ENCODE measurements at regions not wholly inside any gene's neighbourhood (a gene's known extent, or its start where the extent isn't known, plus 50 kb on each side); places are given as distances from the start of the nearest gene placed in this dataset.

- H3K9me3 Mint-ChIP-seq (ENCODE audit: unreplicated experiment): no peaks in the 10 kb centered on the region
- TF ChIP-seq, protein P1, sequence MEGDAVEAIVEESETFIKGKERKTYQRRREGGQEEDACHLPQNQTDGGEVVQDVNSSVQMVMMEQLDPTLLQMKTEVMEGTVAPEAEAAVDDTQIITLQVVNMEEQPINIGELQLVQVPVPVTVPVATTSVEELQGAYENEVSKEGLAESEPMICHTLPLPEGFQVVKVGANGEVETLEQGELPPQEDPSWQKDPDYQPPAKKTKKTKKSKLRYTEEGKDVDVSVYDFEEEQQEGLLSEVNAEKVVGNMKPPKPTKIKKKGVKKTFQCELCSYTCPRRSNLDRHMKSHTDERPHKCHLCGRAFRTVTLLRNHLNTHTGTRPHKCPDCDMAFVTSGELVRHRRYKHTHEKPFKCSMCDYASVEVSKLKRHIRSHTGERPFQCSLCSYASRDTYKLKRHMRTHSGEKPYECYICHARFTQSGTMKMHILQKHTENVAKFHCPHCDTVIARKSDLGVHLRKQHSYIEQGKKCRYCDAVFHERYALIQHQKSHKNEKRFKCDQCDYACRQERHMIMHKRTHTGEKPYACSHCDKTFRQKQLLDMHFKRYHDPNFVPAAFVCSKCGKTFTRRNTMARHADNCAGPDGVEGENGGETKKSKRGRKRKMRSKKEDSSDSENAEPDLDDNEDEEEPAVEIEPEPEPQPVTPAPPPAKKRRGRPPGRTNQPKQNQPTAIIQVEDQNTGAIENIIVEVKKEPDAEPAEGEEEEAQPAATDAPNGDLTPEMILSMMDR (IDR thresholded peaks at IDR 0.05; ENCODE audit: unreplicated experiment): no peak
- H3K27ac Mint-ChIP-seq (ENCODE audit: unreplicated experiment): no peak overlapping the region
- H3K36me3 Mint-ChIP-seq (ENCODE audit: low read depth, unreplicated experiment): no peaks in the 10 kb centered on the region
- no peaks in the 10 kb centered on the region for H3K4me1 Mint-ChIP-seq (ENCODE audit: unreplicated experiment)
- no peak for DNase-seq (ENCODE audit: low spot score)
- H3K4me3 Mint-ChIP-seq (ENCODE audit: unreplicated experiment): no peak overlapping the region
- H3K27me3 Mint-ChIP-seq (ENCODE audit: unreplicated experiment): peaks cover 3% of the 10 kb centered on the region
Observed at GRCh38 chr12:22935090-22935489, 310.1 kb downstream of the ETNK1 start.

GRCh38 chr12:22935501-22935900 lies 310.5 kb downstream of the ETNK1 start:
- Mint-ChIP-seq H3K4me3 (ENCODE audit: unreplicated experiment) (no peak overlapping the region), H3K9me3 (ENCODE audit: unreplicated experiment) (no peaks in the 10 kb centered on the region), H3K27ac (ENCODE audit: unreplicated experiment) (no peak overlapping the region)

GRCh38 chr12:22938323-22938722 lies 313.4 kb downstream of the ETNK1 start:
- Mint-ChIP-seq H3K27ac (ENCODE audit: unreplicated experiment) (no peak overlapping the region), H3K4me3 (ENCODE audit: unreplicated experiment) (no peak overlapping the region), H3K36me3 (ENCODE audit: low read depth, unreplicated experiment) (no peaks in the 10 kb centered on the region), H3K27me3 (ENCODE audit: unreplicated experiment) (peaks cover 3% of the 10 kb centered on the region), H3K4me1 (ENCODE audit: unreplicated experiment) (no peaks in the 10 kb centered on the region), H3K9me3 (ENCODE audit: unreplicated experiment) (no peaks in the 10 kb centered on the region)
- no peak for DNase-seq (ENCODE audit: low spot score)
- TF ChIP-seq, protein P1 (IDR thresholded peaks at IDR 0.05; ENCODE audit: unreplicated experiment): no peak

More at GRCh38 chr12:22935501-22935900, 310.5 kb downstream of the ETNK1 start:
- TF ChIP-seq, protein P1 (IDR thresholded peaks at IDR 0.05; ENCODE audit: unreplicated experiment): no peak
- Mint-ChIP-seq H3K27me3 (ENCODE audit: unreplicated experiment) (peaks cover 3% of the 10 kb centered on the region), H3K36me3 (ENCODE audit: low read depth, unreplicated experiment) (no peaks in the 10 kb centered on the region), H3K4me1 (ENCODE audit: unreplicated experiment) (no peaks in the 10 kb centered on the region)
- no peak for DNase-seq (ENCODE audit: low spot score)

DNA sequence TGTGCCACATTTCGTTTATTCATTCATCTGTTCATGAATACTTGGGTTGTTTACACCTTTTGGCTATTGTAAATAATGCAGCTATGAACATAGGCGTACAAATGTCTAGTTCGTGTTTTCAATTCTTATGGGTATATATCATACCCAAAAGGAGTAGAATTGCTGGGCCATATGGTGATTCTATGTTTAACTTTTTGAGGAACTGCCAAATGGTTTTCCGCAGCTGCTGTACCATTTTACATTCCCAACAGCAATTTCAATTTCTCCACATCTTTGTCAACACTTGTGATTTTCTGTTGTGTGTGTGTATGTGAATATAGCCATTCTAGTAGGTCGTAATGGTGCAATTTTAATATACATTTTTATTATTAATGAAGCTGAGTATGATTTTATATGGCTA lies 326.2 kb downstream of the ETNK1 start:
- no peak for DNase-seq (ENCODE audit: low spot score)
- TF ChIP-seq, protein P1 (IDR thresholded peaks at IDR 0.05; ENCODE audit: unreplicated experiment): no peak
- Mint-ChIP-seq H3K4me1 (ENCODE audit: unreplicated experiment) (no peaks in the 10 kb centered on the region), H3K4me3 (ENCODE audit: unreplicated experiment) (no peak overlapping the region), H3K27ac (ENCODE audit: unreplicated experiment) (no peak overlapping the region), H3K27me3 (ENCODE audit: unreplicated experiment) (no peaks in the 10 kb centered on the region), H3K9me3 (ENCODE audit: unreplicated experiment) (no peaks in the 10 kb centered on the region), H3K36me3 (ENCODE audit: low read depth, unreplicated experiment) (no peaks in the 10 kb centered on the region)

DNA sequence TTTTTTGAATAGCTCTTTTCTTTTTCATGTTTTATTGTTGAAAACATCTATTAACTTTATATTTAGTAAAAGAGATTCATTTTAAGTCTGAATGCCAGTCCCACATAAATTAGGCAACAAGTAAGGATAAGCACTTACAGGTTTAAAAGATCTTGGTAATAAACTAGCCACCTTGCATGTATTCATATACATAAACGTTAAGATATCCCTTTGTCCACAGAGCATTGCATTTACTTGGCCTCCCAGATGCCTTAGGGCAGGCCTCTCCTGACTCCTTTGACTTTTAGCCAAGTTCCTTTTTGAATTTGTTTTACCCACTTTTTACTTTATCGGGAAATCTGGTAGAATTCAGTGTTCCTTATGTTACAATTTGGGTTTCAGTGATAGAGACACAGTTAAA lies 331.7 kb downstream of the ETNK1 start:
- Mint-ChIP-seq H3K4me3 (ENCODE audit: unreplicated experiment) (no peak overlapping the region), H3K36me3 (ENCODE audit: low read depth, unreplicated experiment) (no peaks in the 10 kb centered on the region), H3K27me3 (ENCODE audit: unreplicated experiment) (no peaks in the 10 kb centered on the region), H3K4me1 (ENCODE audit: unreplicated experiment) (no peaks in the 10 kb centered on the region), H3K9me3 (ENCODE audit: unreplicated experiment) (no peaks in the 10 kb centered on the region), H3K27ac (ENCODE audit: unreplicated experiment) (no peak overlapping the region)
- TF ChIP-seq, protein P1 (IDR thresholded peaks at IDR 0.05; ENCODE audit: unreplicated experiment): no peak
- no peak for DNase-seq (ENCODE audit: low spot score)

Measured in endothelial cell (in vitro differentiated cells).